Uterus (tissue), 2 donors: ENCODE measurements at regions not wholly inside any gene's neighbourhood (a gene's known extent, or its start where the extent isn't known, plus 50 kb on each side); places are given as distances from the start of the nearest gene placed in this dataset.

Source experiments
- POLR2A ChIP-seq, 2 donors: fragments of 450-650 bp; IDR thresholded peaks; one replicate each; pipeline ENCODE4 v1.6.1; 2016; ENCODE audit warnings: antibody characterized with exemption in 2 of 2, mild to moderate bottlenecking in 1 of 2, moderate library complexity in 1 of 2
- TF ChIP-seq, protein P1 (sequence below), 4 experiments: fragments of 200-600 bp in 2 of 4; fragments of 450-650 bp in 2 of 4; sonication (generic) in 2 of 4; IDR thresholded peaks; one replicate each; pipeline ENCODE4 v1.5.1; 2016 to 2019; ENCODE audit warnings: antibody characterized with exemption in 4 of 4, mild to moderate bottlenecking in 2 of 4, moderate library complexity in 1 of 4

DNA sequence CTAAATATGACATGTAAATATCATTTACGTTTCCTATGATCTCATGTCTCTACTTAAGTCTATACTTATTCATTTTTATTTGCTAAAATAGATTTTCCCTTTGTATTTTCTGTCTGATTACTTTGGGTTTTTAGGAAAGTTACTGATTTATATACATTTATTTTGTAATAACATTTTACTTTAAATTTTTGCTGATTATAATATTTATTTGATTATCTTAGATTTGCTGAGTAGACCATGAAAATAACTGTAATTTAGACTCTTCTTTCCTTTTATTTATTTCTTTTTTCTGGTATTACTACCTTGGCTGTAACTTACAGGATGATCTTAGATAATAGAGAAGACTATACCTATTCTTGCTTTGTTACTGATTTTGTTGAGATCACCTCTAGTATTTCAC lies 159.9 kb upstream of the POGK start:
- TF ChIP-seq POLR2A (IDR thresholded peaks at IDR 0.05), result no peak
- TF ChIP-seq, protein P1, sequence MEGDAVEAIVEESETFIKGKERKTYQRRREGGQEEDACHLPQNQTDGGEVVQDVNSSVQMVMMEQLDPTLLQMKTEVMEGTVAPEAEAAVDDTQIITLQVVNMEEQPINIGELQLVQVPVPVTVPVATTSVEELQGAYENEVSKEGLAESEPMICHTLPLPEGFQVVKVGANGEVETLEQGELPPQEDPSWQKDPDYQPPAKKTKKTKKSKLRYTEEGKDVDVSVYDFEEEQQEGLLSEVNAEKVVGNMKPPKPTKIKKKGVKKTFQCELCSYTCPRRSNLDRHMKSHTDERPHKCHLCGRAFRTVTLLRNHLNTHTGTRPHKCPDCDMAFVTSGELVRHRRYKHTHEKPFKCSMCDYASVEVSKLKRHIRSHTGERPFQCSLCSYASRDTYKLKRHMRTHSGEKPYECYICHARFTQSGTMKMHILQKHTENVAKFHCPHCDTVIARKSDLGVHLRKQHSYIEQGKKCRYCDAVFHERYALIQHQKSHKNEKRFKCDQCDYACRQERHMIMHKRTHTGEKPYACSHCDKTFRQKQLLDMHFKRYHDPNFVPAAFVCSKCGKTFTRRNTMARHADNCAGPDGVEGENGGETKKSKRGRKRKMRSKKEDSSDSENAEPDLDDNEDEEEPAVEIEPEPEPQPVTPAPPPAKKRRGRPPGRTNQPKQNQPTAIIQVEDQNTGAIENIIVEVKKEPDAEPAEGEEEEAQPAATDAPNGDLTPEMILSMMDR (IDR thresholded peaks at IDR 0.05), result no peak
